HG03565 (cell line): ENCODE measurements at regions not wholly inside any gene's neighbourhood (a gene's known extent, or its start where the extent isn't known, plus 50 kb on each side); places are given as distances from the start of the nearest gene placed in this dataset.
A peak's percentile ranks its signal among the peaks of the same experiment; 100 is the strongest.
"Not testable (repeated sequence)": the region's sequence is repeated elsewhere in the genome, so short reads cannot be mapped to it uniquely, and the experiment has no call there.

Experiments
- ATAC-seq: cut with Tn5 transposase; IDR thresholded peaks from one replicate; pipeline ENCODE4 v1.9.1; 2021; ENCODE audit warnings: mild to moderate bottlenecking, moderate library complexity; ENCODE audit not compliant: unreplicated experiment

- no peak for ATAC-seq
Measured at GRCh38 chr17:12195418-12195817, 174.7 kb downstream of the MAP2K4 start.

- no peak for ATAC-seq
Measured at GRCh38 chr17:12201294-12201880, 180.7 kb downstream of the MAP2K4 start.

GRCh38 chr17:12209632-12210191 is 189.0 kb downstream of the MAP2K4 start:
- no peak for ATAC-seq

- ATAC-seq: not testable (repeated sequence)
Measured at GRCh38 chr17:12220714-12221439, 200.2 kb downstream of the MAP2K4 start.

GRCh38 chr17:12222392-12222791 is 201.7 kb downstream of the MAP2K4 start:
- ATAC-seq: no peak

- ATAC-seq: no peak
Measured at GRCh38 chr17:12227547-12227946, 206.9 kb downstream of the MAP2K4 start.

- no peak for ATAC-seq
Measured at GRCh38 chr17:12229335-12229734, 208.7 kb downstream of the MAP2K4 start.

- no peak for ATAC-seq
Measured at GRCh38 chr17:12230481-12231354, 210.0 kb downstream of the MAP2K4 start.

- no peak for ATAC-seq
Measured at GRCh38 chr17:12231355-12231682, 210.6 kb downstream of the MAP2K4 start.

GRCh38 chr17:12239021-12239420 is 218.3 kb downstream of the MAP2K4 start:
- not testable (repeated sequence) for ATAC-seq

GRCh38 chr17:12242345-12242954 is 221.8 kb downstream of the MAP2K4 start:
- no peak for ATAC-seq

- ATAC-seq: no peak
Measured at GRCh38 chr17:12247761-12248160, 227.1 kb downstream of the MAP2K4 start.

- no peak for ATAC-seq
Measured at GRCh38 chr17:12250973-12251372, 230.3 kb downstream of the MAP2K4 start.

- ATAC-seq: no peak
Measured at GRCh38 chr17:12252462-12252861, 231.8 kb downstream of the MAP2K4 start.

- ATAC-seq: no peak
Measured at GRCh38 chr17:12254460-12254859, 233.8 kb downstream of the MAP2K4 start.

GRCh38 chr17:12256380-12256995 is 235.8 kb downstream of the MAP2K4 start:
- ATAC-seq: peak; percentile 58

GRCh38 chr17:12257176-12257575 is 236.5 kb downstream of the MAP2K4 start:
- no peak for ATAC-seq

- ATAC-seq: no peak
Measured at GRCh38 chr17:12261354-12261753, 240.7 kb downstream of the MAP2K4 start.

GRCh38 chr17:12269751-12270150 is 249.1 kb downstream of the MAP2K4 start:
- ATAC-seq: no peak

- ATAC-seq: no peak
Measured at GRCh38 chr17:12277827-12278226, 257.1 kb downstream of the MAP2K4 start.

GRCh38 chr17:12282056-12282455 is 261.4 kb downstream of the MAP2K4 start:
- ATAC-seq: no peak
